ENCODE measurements at regions not wholly inside any gene's neighbourhood (a gene's known extent, or its start where the extent isn't known, plus 50 kb on each side); places are given as distances from the start of the nearest gene placed in this dataset.

DNA sequence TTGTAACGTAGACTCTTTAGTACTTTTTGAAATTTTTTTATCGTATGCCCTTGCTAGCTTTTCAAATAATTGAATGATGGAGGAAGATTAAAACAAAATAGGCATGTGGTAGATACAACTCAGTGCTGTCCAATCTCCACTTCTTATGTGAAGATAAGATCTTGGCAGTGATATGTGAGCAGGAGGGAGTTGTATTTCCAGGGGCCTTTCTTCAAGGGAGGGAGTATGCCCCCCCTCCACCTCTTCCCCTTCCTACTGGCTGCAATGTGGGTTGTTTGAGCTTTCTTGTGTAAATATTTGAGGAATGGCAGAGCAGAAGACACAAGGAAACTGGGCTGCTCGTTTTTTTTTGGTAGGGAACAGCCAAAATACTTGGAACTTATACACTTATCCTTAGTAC, 374.9 kb downstream of the PSAT1 start:
- ChIA-PET CTCF (ENCODE audit: partially characterized antibody) (interaction anchor here (0.8 to 1.2 kb wide), 2 partner anchors 8 to 20 kb away, joined by 3 to 4 read pairs; no protein-coding TSS in a partner anchor), POLR2A (ENCODE audit: partially characterized antibody) (no interaction called here)
- Histone ChIP-seq H3K27ac (ENCODE audit: low read depth, low read length) (no peak overlapping the region), H3K4me1 (replicated peaks in 1 of 4; ENCODE audit: control insufficient read depth in 3 of 4, insufficient read depth in 4 of 4, low read length in 3 of 4) (peaks cover 0 to 4% (median 0%) of the 10 kb centered on the region in 4 experiments; a peak in 1 of 7 replicates), H4K5ac (ENCODE audit: insufficient read length, low read depth, low read length) (no peak overlapping the region), H2BK120ac (replicated peaks; ENCODE audit: low read depth, low read length) (no peak overlapping the region), H3K14ac (ENCODE audit: insufficient read length) (no peak overlapping the region), H4K91ac (replicated peaks; ENCODE audit: insufficient read length, low read length) (no peak overlapping the region), H3K23ac (ENCODE audit: insufficient read length) (no peak overlapping the region), H3K23me2 (ENCODE audit: low read depth, low read length) (no peaks in the 10 kb centered on the region), H2BK12ac (ENCODE audit: low read depth, low read length) (no peak overlapping the region), H3K18ac (ENCODE audit: extremely low read depth, low read length) (no peak overlapping the region), H2AK5ac (ENCODE audit: low read depth, low read length) (no peak overlapping the region), H2BK20ac (ENCODE audit: low read length) (no peak overlapping the region), H4K8ac (ENCODE audit: extremely low read depth, insufficient read depth, low read length) (no peak overlapping the region), H3K79me1 (ENCODE audit: low read depth, low read length) (no peaks in the 10 kb centered on the region), H3K36me3 (ENCODE audit: control insufficient read depth in 2 of 4, insufficient read depth in 4 of 4, low read length in 3 of 4) (no peaks in the 10 kb centered on the region), H4K20me1 (replicated peaks in 1 of 2; ENCODE audit: control insufficient read depth in 1 of 2, insufficient read depth in 2 of 2, low read length in 2 of 2) (no peaks in the 10 kb centered on the region), H2BK15ac (ENCODE audit: low read length) (no peak overlapping the region), H3K27me3 (replicated peaks in 1 of 4; ENCODE audit: control insufficient read depth in 3 of 4, extremely low read depth in 1 of 4, insufficient read depth in 3 of 4, low read length in 3 of 4) (no peaks in the 10 kb centered on the region), H3K4me2 (ENCODE audit: insufficient read depth in 1 of 2, low read depth in 2 of 2, low read length in 2 of 2) (no peak overlapping the region), H2AFZ (ENCODE audit: low read length) (no peak overlapping the region), H3K9me3 (ENCODE audit: insufficient read depth in 2 of 2, low read depth in 1 of 2, low read length in 1 of 2) (no peaks in the 10 kb centered on the region), H3K9ac (replicated peaks in 1 of 4; ENCODE audit: extremely low read depth in 1 of 4, low read depth in 3 of 4, low read length in 3 of 4) (no peak overlapping the region), H3K4me3 (ENCODE audit: extremely low read depth in 1 of 4, insufficient read depth in 2 of 4, low read depth in 3 of 4, low read length in 4 of 4) (no peak overlapping the region), H2BK5ac (ENCODE audit: low read depth, low read length) (no peak overlapping the region), H3K4ac (replicated peaks; ENCODE audit: insufficient read length, low read depth, low read length) (no peak overlapping the region), H3K79me2 (ENCODE audit: control insufficient read depth in 1 of 2, insufficient read depth in 2 of 2, low read length in 2 of 2) (no peaks in the 10 kb centered on the region; a peak in 1 of 4 replicates), H3K56ac (replicated peaks; ENCODE audit: insufficient read length, low read depth, low read length) (no peak overlapping the region)
- 92% methylated on average over 3 of the region's 3 CpGs; no CpG with 5 or more reads in 1 of the 2 experiments for WGBS, 2 experiments (ENCODE audit: extremely low coverage in 1 of 2, insufficient coverage in 1 of 2, insufficient read length in 1 of 2, insufficient replicate concordance in 2 of 2, low coverage in 1 of 2, low lambda C conversion rate in 2 of 2, missing lambda C conversion rate in 1 of 2)
- no peak for FAIRE-seq
- no peak for DNase-seq (ENCODE audit: low read depth in 1 of 2, low spot score in 2 of 2)
- no peak for TF ChIP-seq NANOG (IDR thresholded peaks at IDR 0.05; ENCODE audit: insufficient read depth, low read depth, low read length, poor library complexity, severe bottlenecking)
- no peak for TF ChIP-seq GABPA (IDR thresholded peaks at IDR 0.05; ENCODE audit: borderline replicate concordance, insufficient read depth, low read length)
- no peak for TF ChIP-seq CHD2 (IDR thresholded peaks at IDR 0.05; ENCODE audit: low read length)
- no peak for TF ChIP-seq EP300 (IDR thresholded peaks at IDR 0.05; ENCODE audit: borderline replicate concordance in 1 of 2, low read depth in 2 of 2, low read length in 2 of 2)
- no peak for TF ChIP-seq SIX5 (IDR thresholded peaks at IDR 0.05; ENCODE audit: low read depth, low read length)
- TF ChIP-seq FOSL1 (IDR thresholded peaks at IDR 0.05; ENCODE audit: insufficient read depth, low read depth, low read length) = no peak
- TF ChIP-seq, protein P1, sequence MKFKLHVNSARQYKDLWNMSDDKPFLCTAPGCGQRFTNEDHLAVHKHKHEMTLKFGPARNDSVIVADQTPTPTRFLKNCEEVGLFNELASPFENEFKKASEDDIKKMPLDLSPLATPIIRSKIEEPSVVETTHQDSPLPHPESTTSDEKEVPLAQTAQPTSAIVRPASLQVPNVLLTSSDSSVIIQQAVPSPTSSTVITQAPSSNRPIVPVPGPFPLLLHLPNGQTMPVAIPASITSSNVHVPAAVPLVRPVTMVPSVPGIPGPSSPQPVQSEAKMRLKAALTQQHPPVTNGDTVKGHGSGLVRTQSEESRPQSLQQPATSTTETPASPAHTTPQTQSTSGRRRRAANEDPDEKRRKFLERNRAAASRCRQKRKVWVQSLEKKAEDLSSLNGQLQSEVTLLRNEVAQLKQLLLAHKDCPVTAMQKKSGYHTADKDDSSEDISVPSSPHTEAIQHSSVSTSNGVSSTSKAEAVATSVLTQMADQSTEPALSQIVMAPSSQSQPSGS (IDR thresholded peaks at IDR 0.05; ENCODE audit: low read length) = no peak
- no peak for TF ChIP-seq ASH2L (IDR thresholded peaks at IDR 0.05; ENCODE audit: low read length)
- TF ChIP-seq SIN3A (conservative IDR thresholded peaks at IDR 0.05 in 1 of 2, IDR thresholded peaks at IDR 0.05 in 1 of 2; ENCODE audit: low read depth in 1 of 2, low read length in 2 of 2) = no peak
- TF ChIP-seq TCF12 (IDR thresholded peaks at IDR 0.05; ENCODE audit: low read depth, low read length) = no peak
